CD14-positive monocyte (primary cell): ENCODE measurements at regions not wholly inside any gene's neighbourhood (a gene's known extent, or its start where the extent isn't known, plus 50 kb on each side); places are given as distances from the start of the nearest gene placed in this dataset.

Experiments
- DNase-seq, 3 donors: peaks; one replicate each; pipeline ENCODE4 v3.0.0-alpha.2; 2011 to 2022
- H2AFZ ChIP-seq: 2 replicates; pipeline ENCODE4 v1.6.0; 2012; ENCODE audit warnings: mild to moderate bottlenecking, low read depth, low read length, inconsistent platforms; ENCODE audit not compliant: insufficient read depth, poor library complexity, severe bottlenecking
- H3K27ac ChIP-seq, 2 donors: 1 replicate in 1 of 2; 2 replicates in 1 of 2; pipeline ENCODE4 v1.5.1; 2012 to 2013; ENCODE audit warnings: low read length in 2 of 2, control low read depth in 1 of 2, inconsistent platforms in 1 of 2, low read depth in 1 of 2, mild to moderate bottlenecking in 1 of 2
- H3K27me3 ChIP-seq, 2 donors: one replicate each; pipeline versions ENCODE4 v1.6.0 to v1.6.1; 2011 to 2013; ENCODE audit warnings: low read length in 2 of 2; ENCODE audit not compliant: control insufficient read depth in 2 of 2, insufficient read depth in 2 of 2
- H3K36me3 ChIP-seq, 2 donors: replicated peaks in 1 of 2; 1 replicate in 1 of 2; 2 replicates in 1 of 2; pipeline versions ENCODE4 v1.5.1 to v1.6.1; 2012 to 2013; ENCODE audit warnings: low read length in 2 of 2, control low read depth in 1 of 2, inconsistent platforms in 1 of 2, mild to moderate bottlenecking in 1 of 2; ENCODE audit not compliant: insufficient read depth in 2 of 2, control insufficient read depth in 1 of 2
- H3K4me1 ChIP-seq, 2 donors: 1 replicate in 1 of 2; 2 replicates in 1 of 2; pipeline versions ENCODE4 v1.5.1 to v1.6.1; 2012 to 2013; ENCODE audit warnings: low read length in 2 of 2, control low read depth in 1 of 2, inconsistent platforms in 1 of 2, mild to moderate bottlenecking in 1 of 2, moderate library complexity in 1 of 2; ENCODE audit not compliant: insufficient read depth in 2 of 2, control insufficient read depth in 1 of 2
- H3K4me2 ChIP-seq: replicated peaks from 2 replicates; pipeline ENCODE3; 2012; ENCODE audit warnings: low read length, moderate library complexity, mild to moderate bottlenecking; ENCODE audit not compliant: poor library complexity, severe bottlenecking; ENCODE audit errors: extremely low read depth
- H3K4me3 ChIP-seq, 3 experiments: fragments of 200-600 bp in 1 of 3; sonication (generic) in 1 of 3; replicated peaks in 1 of 3; 1 replicate in 2 of 3; 2 replicates in 1 of 3; pipeline ENCODE4 v1.5.1; 2011 to 2013; ENCODE audit warnings: low read length in 3 of 3, mild to moderate bottlenecking in 3 of 3, control low read depth in 2 of 3, low read depth in 2 of 3, inconsistent platforms in 1 of 3, moderate library complexity in 1 of 3
- H3K79me2 ChIP-seq: 2 replicates; pipeline ENCODE4 v1.6.0; 2012; ENCODE audit warnings: mild to moderate bottlenecking, control low read depth, inconsistent platforms, low read length, moderate library complexity; ENCODE audit not compliant: insufficient read depth
- H3K9ac ChIP-seq: 2 replicates; pipeline ENCODE4 v1.6.0; 2017; ENCODE audit warnings: low read length, mild to moderate bottlenecking; ENCODE audit not compliant: insufficient read depth, poor library complexity, severe bottlenecking
- H3K9me3 ChIP-seq, 2 donors: replicated peaks in 1 of 2; 1 replicate in 1 of 2; 2 replicates in 1 of 2; pipeline versions ENCODE4 v1.5.1 to v1.6.1; 2012 to 2013; ENCODE audit warnings: low read length in 2 of 2, control low read depth in 1 of 2; ENCODE audit not compliant: control insufficient read depth in 1 of 2, insufficient read depth in 1 of 2
- H4K20me1 ChIP-seq: 2 replicates; pipeline ENCODE4 v1.6.0; 2012; ENCODE audit warnings: mild to moderate bottlenecking, low read length, control low read depth, moderate library complexity; ENCODE audit not compliant: insufficient read depth
- H3K27ac Mint-ChIP-seq, 7 donors: one replicate each; pipeline ENCODE4 v1.8.0; 2020; ENCODE audit warnings: mild to moderate bottlenecking in 7 of 7, mixed read lengths in 7 of 7, moderate library complexity in 6 of 7, inconsistent platforms in 2 of 7
- H3K27me3 Mint-ChIP-seq, 3 donors: one replicate each; pipeline ENCODE4 v1.8.0; 2021 to 2022; ENCODE audit warnings: low read depth in 3 of 3, mild to moderate bottlenecking in 3 of 3, mixed read lengths in 3 of 3, moderate library complexity in 3 of 3, inconsistent platforms in 1 of 3
- H3K36me3 Mint-ChIP-seq, 2 donors: one replicate each; pipeline ENCODE4 v1.8.0; 2020; ENCODE audit warnings: mixed read lengths in 2 of 2, inconsistent platforms in 1 of 2, mild to moderate bottlenecking in 1 of 2
- H3K4me1 Mint-ChIP-seq: one replicate; pipeline ENCODE4 v1.8.0; 2020; ENCODE audit warnings: mild to moderate bottlenecking, mixed read lengths
- H3K4me3 Mint-ChIP-seq, 2 donors: one replicate each; pipeline ENCODE4 v1.8.0; 2020; ENCODE audit warnings: mild to moderate bottlenecking in 2 of 2, mixed read lengths in 2 of 2, moderate library complexity in 1 of 2
- H3K9me3 Mint-ChIP-seq, 7 donors: one replicate each; pipeline ENCODE4 v1.8.0; 2020 to 2022; ENCODE audit warnings: mixed read lengths in 7 of 7, mild to moderate bottlenecking in 6 of 7, moderate library complexity in 6 of 7, inconsistent platforms in 2 of 7
- CTCF ChIP-seq: fragments of 200-600 bp; IDR thresholded peaks from one replicate; pipeline ENCODE4 v1.8.0; 2022; ENCODE audit warnings: antibody characterized with exemption, mild to moderate bottlenecking
- WGBS: methylation state at CpG from one replicate; pipeline ENCODE4 v1.1.5; 2013; ENCODE audit warnings: missing lambda C conversion rate; ENCODE audit not compliant: insufficient coverage; 5-methylcytosine and 5-hydroxymethylcytosine counted together
- intact Hi-C, 2 donors: fragments of 100-400 bp; cut with micrococcal nuclease; formaldehyde crosslinking; loops; one replicate each; pipeline versions ENCODE4 v1.15.0 to v1.15.1; 2023

GRCh38 chr2:128796321-128796720, 477.7 kb upstream of the HS6ST1 start:
- Histone ChIP-seq H3K27me3 (no peaks in the 10 kb centered on the region), H4K20me1 (no peaks in the 10 kb centered on the region), H3K79me2 (no peaks in the 10 kb centered on the region), H2AFZ (no peak overlapping the region), H3K9ac (no peak overlapping the region), H3K27ac (no peak overlapping the region), H3K4me1 (no peaks in the 10 kb centered on the region), H3K9me3 (no peaks in the 10 kb centered on the region), H3K36me3 (no peaks in the 10 kb centered on the region), H3K4me3 (no peak overlapping the region), H3K4me2 (no peak overlapping the region)
- no peak for DNase-seq
- no peaks in the 10 kb centered on the region for H3K36me3 Mint-ChIP-seq
- peaks cover 0 to 7% (median 1%) of the 10 kb centered on the region in 3 donors for H3K27me3 Mint-ChIP-seq
- peaks cover 0 to 3% (median 0%) of the 10 kb centered on the region in 7 donors for H3K9me3 Mint-ChIP-seq
- no peak for TF ChIP-seq CTCF
- no peak overlapping the region for H3K27ac Mint-ChIP-seq
- H3K4me1 Mint-ChIP-seq: no peaks in the 10 kb centered on the region
- 71% methylated on average over 3 of the region's 4 CpGs for WGBS
- intact Hi-C loops: no loop called here
- no peak overlapping the region for H3K4me3 Mint-ChIP-seq

- no peak for DNase-seq
- Histone ChIP-seq H2AFZ (no peak overlapping the region), H3K27me3 (no peaks in the 10 kb centered on the region), H3K9ac (no peak overlapping the region), H3K79me2 (no peaks in the 10 kb centered on the region), H3K4me1 (no peaks in the 10 kb centered on the region), H3K4me2 (no peak overlapping the region), H3K36me3 (no peaks in the 10 kb centered on the region), H3K9me3 (no peaks in the 10 kb centered on the region), H4K20me1 (no peaks in the 10 kb centered on the region), H3K4me3 (no peak overlapping the region), H3K27ac (no peak overlapping the region)
- intact Hi-C loops: no loop called here
- no peak for TF ChIP-seq CTCF
- Mint-ChIP-seq H3K27ac (no peak overlapping the region), H3K9me3 (peaks cover 0 to 3% (median 0%) of the 10 kb centered on the region in 7 donors), H3K4me3 (no peak overlapping the region), H3K27me3 (peaks cover 0 to 7% (median 1%) of the 10 kb centered on the region in 3 donors), H3K4me1 (no peaks in the 10 kb centered on the region), H3K36me3 (no peaks in the 10 kb centered on the region)
- no CpG with 5 or more reads among the region's 4 CpGs for WGBS
Observed at GRCh38 chr2:128797092-128797491, 478.4 kb upstream of the HS6ST1 start.
